HEK293 (cell line): ENCODE measurements at regions not wholly inside any gene's neighbourhood (a gene's known extent, or its start where the extent isn't known, plus 50 kb on each side); places are given as distances from the start of the nearest gene placed in this dataset.
"Not testable (repeated sequence)": the region's sequence is repeated elsewhere in the genome, so short reads cannot be mapped to it uniquely, and the experiment has no call there.

ENCODE experiments used
- HOXD13 ChIP-seq: sonication (generic); formaldehyde crosslinking; IDR thresholded peaks from 2 replicates; pipeline ENCODE4 v1.8.0; 2022; ENCODE audit warnings: missing genetic modification reagents, borderline replicate concordance
- PATZ1 ChIP-seq: fragments of 450-650 bp; formaldehyde crosslinking; IDR thresholded peaks from 2 replicates; pipeline ENCODE4 v1.5.1; 2016; ENCODE audit warnings: missing biosample characterization, missing genetic modification characterization

GRCh38 chr2:242008908-242009307, 139.4 kb downstream of the RTP5 start:
- not testable (repeated sequence) for TF ChIP-seq HOXD13; PATZ1 (tag by site-specific recombination)
